ENCODE measurements at regions not wholly inside any gene's neighbourhood (a gene's known extent, or its start where the extent isn't known, plus 50 kb on each side); places are given as distances from the start of the nearest gene placed in this dataset.

DNA sequence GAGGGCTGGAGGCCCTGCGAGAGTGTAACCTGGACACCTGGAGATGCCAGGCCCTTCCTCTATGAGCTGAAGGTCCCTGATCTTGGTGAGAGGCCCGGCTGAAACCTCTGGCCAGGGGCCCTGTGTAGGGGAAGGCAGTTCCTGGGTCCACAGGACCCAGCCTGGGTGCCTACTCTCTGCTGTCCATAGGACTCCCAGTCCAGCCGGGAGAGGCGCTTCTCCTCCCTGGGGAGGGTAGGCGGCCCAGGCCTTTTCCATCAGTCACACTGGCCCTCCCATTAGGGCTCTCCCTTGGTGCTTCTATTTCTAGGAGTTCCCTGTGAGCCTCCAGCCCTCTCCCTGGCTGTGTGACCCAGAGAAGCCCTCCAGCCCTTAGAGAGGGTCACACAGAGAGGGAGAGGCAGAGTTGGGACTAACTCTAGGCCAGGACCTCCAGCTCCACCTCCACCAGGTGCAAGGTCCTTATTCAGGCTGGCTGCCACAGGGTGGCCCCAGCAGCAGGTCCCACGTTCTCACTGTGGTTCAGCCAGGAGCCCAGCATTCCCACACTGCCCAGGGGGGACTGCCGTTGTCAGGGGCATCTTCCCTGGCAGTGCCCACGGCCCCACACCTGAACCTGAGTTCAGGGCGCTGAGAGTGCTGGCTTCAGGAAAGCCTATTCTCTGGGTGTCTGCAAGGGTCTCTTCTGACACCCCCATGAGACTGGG lies 146.8 kb downstream of the SMAD6 start:
- H2BK120ac ChIP-seq (ENCODE audit: low read depth, low read length) = peak overlapping the region; percentile 55
- H3K23ac ChIP-seq (ENCODE audit: low read length in 2 of 2) = no peak overlapping the region
- H3K4ac ChIP-seq (ENCODE audit: low read depth in 1 of 2, low read length in 2 of 2) = peak overlapping the region; percentile 64 to 66
- peak overlapping the region; percentile 81 for H3K9ac ChIP-seq (ENCODE audit: low read length)
- peaks cover 23% of the 10 kb centered on the region for H3K79me1 ChIP-seq (replicated peaks; ENCODE audit: low read length, poor library complexity, severe bottlenecking)
- H2BK5ac ChIP-seq (ENCODE audit: low read depth, low read length, poor library complexity, severe bottlenecking) = no peak overlapping the region
- H3K9me3 ChIP-seq (ENCODE audit: control insufficient read depth, low read length) = no peaks in the 10 kb centered on the region
- peaks cover 6 to 44% of the 10 kb centered on the region in 2 experiments for H3K36me3 ChIP-seq (ENCODE audit: control insufficient read depth in 1 of 2, insufficient read depth in 2 of 2, low read depth in 1 of 2, low read length in 2 of 2)
- H2AK5ac ChIP-seq (ENCODE audit: low read length, severe bottlenecking) = no peak overlapping the region
- no peak overlapping the region for H3K4me2 ChIP-seq (ENCODE audit: low read length, poor library complexity, severe bottlenecking)
- peak overlapping the region in 1 of 2 experiments; percentile 52 for H3K18ac ChIP-seq (ENCODE audit: low read depth in 1 of 2, low read length in 2 of 2)
- H3K4me3 ChIP-seq (ENCODE audit: insufficient read depth in 1 of 2, low read depth in 1 of 2, low read length in 2 of 2) = no peak overlapping the region
- no peak overlapping the region for H3K14ac ChIP-seq (ENCODE audit: low read length in 2 of 2)
- H3K4me1 ChIP-seq (ENCODE audit: control insufficient read depth, insufficient read depth, low read depth, low read length) = peaks cover 17% of the 10 kb centered on the region
- no peaks in the 10 kb centered on the region for H3K27me3 ChIP-seq (ENCODE audit: control insufficient read depth in 1 of 2, insufficient read depth in 1 of 2, low read length in 2 of 2)
- 91% methylated on average over 9 of the region's 9 CpGs for WGBS
- H2BK15ac ChIP-seq (ENCODE audit: low read depth, poor library complexity, severe bottlenecking) = peak overlapping the region; percentile 41
- peak overlapping the region; percentile 69 to 82 for H2BK12ac ChIP-seq (ENCODE audit: low read length in 2 of 2)
- no peak for DNase-seq
- H2AFZ ChIP-seq (ENCODE audit: low read depth, low read length) = no peak overlapping the region
- H4K8ac ChIP-seq (ENCODE audit: low read length) = peak overlapping the region; percentile 47
- H4K91ac ChIP-seq (ENCODE audit: low read length) = peak overlapping the region; percentile 74
- H3K27ac ChIP-seq (ENCODE audit: low read length, poor library complexity, severe bottlenecking) = no peak overlapping the region

DNA sequence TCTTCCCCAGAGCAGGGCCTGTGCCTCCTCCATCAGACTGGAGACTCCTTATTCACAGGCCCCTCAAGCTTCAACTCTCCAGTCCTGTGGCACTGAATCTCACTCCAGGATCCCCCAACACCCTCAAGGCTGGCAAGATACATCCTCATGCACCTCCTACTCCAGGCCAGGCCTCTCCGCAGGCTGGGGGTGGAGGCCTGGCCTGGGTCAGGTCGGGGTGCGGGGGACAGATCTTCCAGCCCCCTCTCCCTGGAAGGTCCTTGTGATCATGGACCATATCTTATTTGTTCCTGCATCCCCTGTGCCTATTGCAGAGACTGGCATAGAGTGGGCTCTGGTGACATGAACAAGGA lies 147.3 kb downstream of the SMAD6 start:
- Histone ChIP-seq H2AFZ (ENCODE audit: low read depth, low read length) (no peak overlapping the region), H3K4me3 (ENCODE audit: insufficient read depth in 1 of 2, low read depth in 1 of 2, low read length in 2 of 2) (no peak overlapping the region), H3K27ac (ENCODE audit: low read length, poor library complexity, severe bottlenecking) (no peak overlapping the region), H3K36me3 (ENCODE audit: control insufficient read depth in 1 of 2, insufficient read depth in 2 of 2, low read depth in 1 of 2, low read length in 2 of 2) (peaks cover 3 to 44% of the 10 kb centered on the region in 2 experiments), H2BK12ac (ENCODE audit: low read length in 2 of 2) (peak overlapping the region; percentile 49 to 69), H3K9me3 (ENCODE audit: control insufficient read depth, low read length) (no peaks in the 10 kb centered on the region), H3K27me3 (ENCODE audit: control insufficient read depth in 1 of 2, insufficient read depth in 1 of 2, low read length in 2 of 2) (no peaks in the 10 kb centered on the region), H3K18ac (ENCODE audit: low read depth in 1 of 2, low read length in 2 of 2) (peak overlapping the region; percentile 23 to 52), H3K9ac (ENCODE audit: low read length) (peak overlapping the region; percentile 81), H3K4me2 (ENCODE audit: low read length, poor library complexity, severe bottlenecking) (no peak overlapping the region), H3K4me1 (ENCODE audit: control insufficient read depth, insufficient read depth, low read depth, low read length) (peaks cover 13% of the 10 kb centered on the region), H4K8ac (ENCODE audit: low read length) (no peak overlapping the region), H3K79me1 (replicated peaks; ENCODE audit: low read length, poor library complexity, severe bottlenecking) (peaks cover 19% of the 10 kb centered on the region), H2BK120ac (ENCODE audit: low read depth, low read length) (no peak overlapping the region), H2AK5ac (ENCODE audit: low read length, severe bottlenecking) (no peak overlapping the region), H3K23ac (ENCODE audit: low read length in 2 of 2) (no peak overlapping the region), H3K4ac (ENCODE audit: low read depth in 1 of 2, low read length in 2 of 2) (peak overlapping the region; percentile 64 to 66), H3K14ac (ENCODE audit: low read length in 2 of 2) (no peak overlapping the region), H4K91ac (ENCODE audit: low read length) (peak overlapping the region; percentile 74), H2BK15ac (ENCODE audit: low read depth, poor library complexity, severe bottlenecking) (peak overlapping the region; percentile 41), H2BK5ac (ENCODE audit: low read depth, low read length, poor library complexity, severe bottlenecking) (no peak overlapping the region)
- no peak for DNase-seq
- 96% methylated on average over 3 of the region's 3 CpGs for WGBS

DNA sequence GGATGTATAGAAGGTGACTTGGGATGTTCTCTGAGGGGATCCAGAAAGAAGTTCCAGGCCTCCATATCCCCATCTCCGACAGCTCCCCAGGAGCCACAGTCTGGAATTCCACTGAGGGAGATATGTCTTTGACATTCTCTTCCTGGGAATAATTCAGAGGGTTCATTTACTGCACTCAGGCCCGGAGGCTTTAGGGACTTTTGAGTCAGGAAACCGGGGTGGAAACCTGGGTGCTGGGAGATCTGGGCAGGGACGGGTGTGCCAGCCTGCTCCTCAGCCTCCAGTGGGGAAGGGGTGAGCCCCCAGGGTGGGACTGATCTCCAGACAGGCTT lies 147.7 kb downstream of the SMAD6 start:
- Histone ChIP-seq H3K4me1 (ENCODE audit: control insufficient read depth, insufficient read depth, low read depth, low read length) (peaks cover 13% of the 10 kb centered on the region), H2BK12ac (ENCODE audit: low read length in 2 of 2) (peak overlapping the region in 1 of 2 experiments; percentile 81), H3K4me2 (ENCODE audit: low read length, poor library complexity, severe bottlenecking) (no peak overlapping the region), H3K27me3 (ENCODE audit: control insufficient read depth in 1 of 2, insufficient read depth in 1 of 2, low read length in 2 of 2) (no peaks in the 10 kb centered on the region), H3K27ac (ENCODE audit: low read length, poor library complexity, severe bottlenecking) (no peak overlapping the region), H3K18ac (ENCODE audit: low read depth in 1 of 2, low read length in 2 of 2) (peak overlapping the region; percentile 23 to 84), H2BK5ac (ENCODE audit: low read depth, low read length, poor library complexity, severe bottlenecking) (no peak overlapping the region), H3K9me3 (ENCODE audit: control insufficient read depth, low read length) (no peaks in the 10 kb centered on the region), H3K23ac (ENCODE audit: low read length in 2 of 2) (peak overlapping the region in 1 of 2 experiments; percentile 28), H2BK15ac (ENCODE audit: low read depth, poor library complexity, severe bottlenecking) (no peak overlapping the region), H2AFZ (ENCODE audit: low read depth, low read length) (peak overlapping the region; percentile 32), H3K79me1 (replicated peaks; ENCODE audit: low read length, poor library complexity, severe bottlenecking) (peaks cover 20% of the 10 kb centered on the region), H2AK5ac (ENCODE audit: low read length, severe bottlenecking) (no peak overlapping the region), H2BK120ac (ENCODE audit: low read depth, low read length) (peak overlapping the region; percentile 54), H3K14ac (ENCODE audit: low read length in 2 of 2) (no peak overlapping the region), H3K36me3 (ENCODE audit: control insufficient read depth in 1 of 2, insufficient read depth in 2 of 2, low read depth in 1 of 2, low read length in 2 of 2) (peaks cover 3 to 40% of the 10 kb centered on the region in 2 experiments), H3K4ac (ENCODE audit: low read depth in 1 of 2, low read length in 2 of 2) (peak overlapping the region; percentile 45 to 58), H4K91ac (ENCODE audit: low read length) (peak overlapping the region; percentile 91), H3K9ac (ENCODE audit: low read length) (peak overlapping the region; percentile 81), H4K8ac (ENCODE audit: low read length) (peak overlapping the region; percentile 93), H3K4me3 (ENCODE audit: insufficient read depth in 1 of 2, low read depth in 1 of 2, low read length in 2 of 2) (no peak overlapping the region)
- WGBS = 57% methylated on average over 3 of the region's 4 CpGs
- DNase-seq = no peak

DNA sequence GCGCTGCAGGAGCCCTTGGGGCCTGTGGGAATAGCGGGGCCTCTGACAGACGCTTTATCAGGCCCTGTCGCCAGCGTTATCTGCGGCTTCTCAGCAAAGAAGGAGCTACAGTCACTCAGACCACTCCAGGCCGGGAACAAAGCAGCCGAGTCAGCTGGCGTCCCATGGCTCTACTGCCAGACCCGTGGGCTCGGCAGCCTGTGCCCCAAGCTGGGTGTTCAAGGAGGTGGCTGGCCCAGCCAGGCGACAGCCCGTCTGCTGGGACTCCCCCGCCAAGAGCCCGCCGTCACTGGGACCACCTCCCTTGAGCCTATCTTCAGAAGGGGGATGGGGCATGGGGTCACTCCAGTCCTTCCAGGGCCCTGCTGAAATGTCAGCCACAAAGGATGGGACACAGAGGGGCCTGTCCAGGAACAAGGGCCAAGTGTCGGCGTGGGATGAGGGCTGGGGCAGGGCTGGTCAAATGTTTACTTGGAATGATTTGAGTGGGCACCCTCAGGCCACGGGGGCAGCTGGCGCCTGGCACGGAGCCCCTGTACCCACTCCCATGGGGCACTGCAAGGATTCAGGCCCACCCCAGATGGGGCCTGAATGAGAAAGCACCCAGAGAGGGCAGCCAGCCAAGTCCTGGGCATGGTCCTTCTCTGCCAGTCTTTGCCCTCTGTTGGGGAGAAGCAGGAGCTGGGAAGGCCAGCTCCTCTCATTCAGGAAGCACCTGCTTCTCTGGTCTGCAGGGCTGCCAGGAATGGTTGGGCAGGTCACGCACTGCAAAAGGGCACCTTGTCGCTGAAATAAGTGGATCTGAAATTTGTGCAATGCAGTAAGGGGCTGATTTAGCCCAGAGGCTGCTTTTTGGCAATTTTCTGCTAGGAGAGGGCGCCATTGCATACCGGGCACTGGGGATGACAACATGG lies 148.3 kb downstream of the SMAD6 start:
- peak overlapping the region; percentile 93 for H4K8ac ChIP-seq (ENCODE audit: low read length)
- H3K23ac ChIP-seq (ENCODE audit: low read length in 2 of 2) = peak overlapping the region in 1 of 2 experiments; percentile 61
- H2AK5ac ChIP-seq (ENCODE audit: low read length, severe bottlenecking) = peak overlapping the region; percentile 54
- peak overlapping the region; percentile 54 for H2BK120ac ChIP-seq (ENCODE audit: low read depth, low read length)
- no peaks in the 10 kb centered on the region for H3K27me3 ChIP-seq (ENCODE audit: control insufficient read depth in 1 of 2, insufficient read depth in 1 of 2, low read length in 2 of 2)
- no peak overlapping the region for H2BK5ac ChIP-seq (ENCODE audit: low read depth, low read length, poor library complexity, severe bottlenecking)
- H3K4ac ChIP-seq (ENCODE audit: low read depth in 1 of 2, low read length in 2 of 2) = peak overlapping the region; percentile 45 to 58
- peak overlapping the region; percentile 6 to 81 for H2BK12ac ChIP-seq (ENCODE audit: low read length in 2 of 2)
- peaks cover 13% of the 10 kb centered on the region for H3K4me1 ChIP-seq (ENCODE audit: control insufficient read depth, insufficient read depth, low read depth, low read length)
- peak overlapping the region in 1 of 2 experiments; percentile 74 for H3K14ac ChIP-seq (ENCODE audit: low read length in 2 of 2)
- peak overlapping the region; percentile 81 for H3K9ac ChIP-seq (ENCODE audit: low read length)
- peaks cover 17% of the 10 kb centered on the region for H3K79me1 ChIP-seq (replicated peaks; ENCODE audit: low read length, poor library complexity, severe bottlenecking)
- no peak overlapping the region for H3K27ac ChIP-seq (ENCODE audit: low read length, poor library complexity, severe bottlenecking)
- H3K18ac ChIP-seq (ENCODE audit: low read depth in 1 of 2, low read length in 2 of 2) = peak overlapping the region; percentile 23 to 84
- no peaks in the 10 kb centered on the region for H3K9me3 ChIP-seq (ENCODE audit: control insufficient read depth, low read length)
- peak; percentile 71 for DNase-seq
- peak overlapping the region; percentile 32 for H2AFZ ChIP-seq (ENCODE audit: low read depth, low read length)
- peak overlapping the region; percentile 91 for H4K91ac ChIP-seq (ENCODE audit: low read length)
- H2BK15ac ChIP-seq (ENCODE audit: low read depth, poor library complexity, severe bottlenecking) = peak overlapping the region; percentile 20
- no peak overlapping the region for H3K4me2 ChIP-seq (ENCODE audit: low read length, poor library complexity, severe bottlenecking)
- peak overlapping the region in 1 of 2 experiments; percentile 44 for H3K4me3 ChIP-seq (ENCODE audit: insufficient read depth in 1 of 2, low read depth in 1 of 2, low read length in 2 of 2)
- 66% methylated on average over 25 of the region's 25 CpGs for WGBS
- H3K36me3 ChIP-seq (ENCODE audit: control insufficient read depth in 1 of 2, insufficient read depth in 2 of 2, low read depth in 1 of 2, low read length in 2 of 2) = peaks cover 3 to 35% of the 10 kb centered on the region in 2 experiments

Measured in mesenchymal stem cell (in vitro differentiated cells and primary cell).